Right lobe of liver (tissue), 4 donors: ENCODE measurements at regions not wholly inside any gene's neighbourhood (a gene's known extent, or its start where the extent isn't known, plus 50 kb on each side); places are given as distances from the start of the nearest gene placed in this dataset.

Source experiments
- CTCF ChIP-seq, 4 donors: fragments of 200-600 bp in 3 of 4; fragments of 450-650 bp in 1 of 4; IDR thresholded peaks; one replicate each; pipeline versions ENCODE4 v1.5.1 to v1.8.0; 2016 to 2022; ENCODE audit warnings: antibody characterized with exemption in 4 of 4, mild to moderate bottlenecking in 2 of 4
- POLR2A ChIP-seq: fragments of 450-650 bp; IDR thresholded peaks from one replicate; pipeline ENCODE4 v1.6.1; 2017; ENCODE audit warnings: antibody characterized with exemption, mild to moderate bottlenecking
- donor health status: DM: no; HTN: no; CAD: no.
- donor health status: DM: no; HTN: no; CAD: no.
- donor health status: DM: no; HTN: yes; CAD: no.

GRCh38 chr20:62532921-62533320 lies 57.1 kb upstream of the GATA5 start:
- TF ChIP-seq CTCF (IDR thresholded peaks at IDR 0.05), result no peak
- no peak for TF ChIP-seq POLR2A
